ENCODE measurements at regions not wholly inside any gene's neighbourhood (a gene's known extent, or its start where the extent isn't known, plus 50 kb on each side); places are given as distances from the start of the nearest gene placed in this dataset.

DNA sequence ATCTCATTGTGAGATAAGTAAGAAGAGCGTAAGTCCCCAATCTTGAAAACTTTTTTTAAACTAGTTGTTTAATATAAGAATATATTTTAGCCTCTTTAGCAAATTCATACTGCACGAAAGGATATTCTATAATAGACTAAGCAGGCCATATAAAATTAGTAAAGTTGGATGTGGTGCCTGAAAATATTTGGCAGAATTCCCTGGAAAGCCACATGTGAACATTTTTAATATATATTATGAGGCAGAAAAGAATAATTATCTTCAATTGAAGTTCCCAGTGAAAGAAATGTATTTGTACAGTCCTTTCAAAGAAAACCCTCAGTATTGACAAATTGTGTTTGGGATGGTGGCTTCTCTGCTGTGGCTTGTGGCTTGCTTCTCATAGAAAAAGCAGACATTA is 237.5 kb upstream of the JAG1 start:
- peaks cover 7% of the 10 kb centered on the region; the same call in 1 of the 2 replicates for H3K4me1 ChIP-seq (ENCODE audit: control insufficient read depth, insufficient read depth, low read length)
- ChIA-PET CTCF (no interaction called here), POLR2A (ENCODE audit: unreplicated experiment) (no interaction called here)
- DNase-seq: no peak
- no peak overlapping the region for H3K4me3 ChIP-seq (ENCODE audit: insufficient read depth, low read depth, low read length)
- no peak overlapping the region for H4K91ac ChIP-seq (ENCODE audit: insufficient read depth, low read depth, low read length)
- no peak overlapping the region for H2BK120ac ChIP-seq (ENCODE audit: low read depth, low read length)
- dilution Hi-C loops (cut with HindIII; ENCODE audit: low sequenced_read_pairs, unreplicated experiment) (no loop called here), in situ Hi-C loops (cut with MboI; ENCODE audit: low sequenced_read_pairs) (no loop called here), intact Hi-C loops (cut with micrococcal nuclease) (no loop called here)
- no peak overlapping the region for H4K8ac ChIP-seq (ENCODE audit: low read depth in 2 of 2, low read length in 2 of 2)
- H3K4me2 ChIP-seq (ENCODE audit: low read depth, low read length): no peak overlapping the region
- ATAC-seq (ENCODE audit: low read depth): no peak
- no peak overlapping the region for H3K9ac ChIP-seq (ENCODE audit: low read depth, low read length)
- no peak overlapping the region for H3K23ac ChIP-seq (ENCODE audit: low read depth, low read length)
- H2AFZ ChIP-seq (replicated peaks; ENCODE audit: low read length, poor library complexity): no peak overlapping the region
- H3K9me1 ChIP-seq (ENCODE audit: insufficient read depth, low read length): no peaks in the 10 kb centered on the region
- H3K56ac ChIP-seq (ENCODE audit: extremely low read depth, insufficient read depth, low read length): no peak overlapping the region
- no peak overlapping the region for H4K5ac ChIP-seq (ENCODE audit: low read depth, low read length)
- H3K79me1 ChIP-seq (ENCODE audit: low read depth in 1 of 2, low read length in 2 of 2): no peaks in the 10 kb centered on the region
- H2BK20ac ChIP-seq (ENCODE audit: low read depth, low read length): no peak overlapping the region
- H2BK15ac ChIP-seq (ENCODE audit: low read depth, low read length): no peak overlapping the region
- H2AK5ac ChIP-seq (ENCODE audit: low read depth, low read length): no peak overlapping the region
- H3K27me3 ChIP-seq (ENCODE audit: control insufficient read depth, insufficient read depth, low read length): no peaks in the 10 kb centered on the region
- no peak overlapping the region for H2AK9ac ChIP-seq (replicated peaks; ENCODE audit: low read depth, low read length, poor library complexity)
- WGBS, 2 experiments (ENCODE audit: extremely low coverage in 2 of 2, insufficient read length in 1 of 2): no CpG with 5 or more reads among the region's 2 CpGs
- H3K9me3 ChIP-seq (ENCODE audit: control insufficient read depth, insufficient read depth, low read length): peaks cover 2% of the 10 kb centered on the region; the same call in 1 of the 2 replicates
- H3K27ac ChIP-seq (ENCODE audit: insufficient read depth, low read length): no peak overlapping the region
- no peak for TF ChIP-seq CHD1 (IDR thresholded peaks at IDR 0.05; ENCODE audit: low read depth, low read length)
- no peaks in the 10 kb centered on the region for H4K20me1 ChIP-seq (ENCODE audit: insufficient read depth, low read length)
- H3K14ac ChIP-seq (replicated peaks; ENCODE audit: low read depth, low read length): no peak overlapping the region
- no peaks in the 10 kb centered on the region for H3K36me3 ChIP-seq (ENCODE audit: control insufficient read depth, insufficient read depth, low read length)
- BruUV-seq (replicated peaks): no TSS peak
- no peak overlapping the region for H2BK5ac ChIP-seq (ENCODE audit: low read depth, low read length, poor library complexity, severe bottlenecking)
- no peak overlapping the region for H3K4ac ChIP-seq (ENCODE audit: low read depth, low read length)
- H3K18ac ChIP-seq (ENCODE audit: low read depth, low read length): no peak overlapping the region
